A549 (cell line): ENCODE measurements at regions not wholly inside any gene's neighbourhood (a gene's known extent, or its start where the extent isn't known, plus 50 kb on each side); places are given as distances from the start of the nearest gene placed in this dataset.

Experiments used
- ATAC-seq, 2 experiments: fragments of 200-7000 bp in 1 of 2; fragments of >200 bp in 1 of 2; cut with Nextera tagmentation in 1 of 2; cut with Tn5 transposase in 1 of 2; 3 replicates each; pipeline versions ENCODE4 v1.8.0 to v1.9.1; 2018 to 2020; ENCODE audit warnings: mild to moderate bottlenecking in 1 of 2, moderate library complexity in 1 of 2
- CTCF ChIA-PET: fragments of 300-600 bp; sonication (Branson Sonifier 250); formaldehyde crosslinking; extraction: SDS; loops from one replicate; lab custom pipeline; 2021; ENCODE audit warnings: antibody characterized with exemption, inconsistent platforms; lab: Yijun Ruan, JAX
- POLR2A ChIA-PET: fragments of 350-600 bp; formaldehyde crosslinking; extraction: SDS; loops from one replicate; lab custom pipeline; 2021; ENCODE audit warnings: antibody characterized with exemption, inconsistent platforms; lab: Yijun Ruan, JAX
- DNase-seq, 2 experiments: peaks; one replicate each; pipeline versions ENCODE4 v3.0.0 to v3.0.0-alpha.2; 2011 to 2016; ENCODE audit warnings: low read depth in 1 of 2, low spot score in 1 of 2
- FAIRE-seq: peaks from 2 replicates; lab custom pipeline; 2011; peaks lifted over from hg19 to GRCh38; lab: Jason Lieb, UNC
- H3K27ac ChIP-seq, 2 experiments: fragments of >200 bp; sonication (Bioruptor Twin); formaldehyde crosslinking; 3 replicates each; pipeline ENCODE4 v1.5.1; 2016 to 2017
- H3K4me1 ChIP-seq: fragments of >200 bp; sonication (Bioruptor Twin); formaldehyde crosslinking; 3 replicates; pipeline ENCODE4 v1.6.1; 2016
- H3K4me2 ChIP-seq: fragments of >200 bp; sonication (Bioruptor Twin); formaldehyde crosslinking; 3 replicates; pipeline ENCODE4 v1.6.1; 2016
- H3K4me3 ChIP-seq: fragments of >200 bp; sonication (Bioruptor Twin); formaldehyde crosslinking; 3 replicates; pipeline ENCODE4 v1.5.1; 2016
- H3K9me3 ChIP-seq: fragments of >200 bp; sonication (Bioruptor Twin); formaldehyde crosslinking; 3 replicates; pipeline ENCODE4 v1.6.1; 2016
- CBX8 ChIP-seq: fragments of 200-600 bp; sonication (generic); IDR thresholded peaks from 2 replicates; pipeline ENCODE4 v1.6.1; 2016
- CEBPB ChIP-seq, 2 experiments: fragments of >200 bp in 1 of 2; sonication (Bioruptor Twin) in 1 of 2; formaldehyde crosslinking in 1 of 2; IDR thresholded peaks; 2 replicates each; pipeline ENCODE4 v1.6.1; 2012 to 2016
- CHD4 ChIP-seq: fragments of 200-600 bp; sonication (generic); IDR thresholded peaks from 2 replicates; pipeline ENCODE4 v1.6.1; 2016; ENCODE audit warnings: antibody characterized with exemption, mild to moderate bottlenecking, borderline replicate concordance
- EHMT2 ChIP-seq: fragments of 200-600 bp; sonication (generic); IDR thresholded peaks from 2 replicates; pipeline ENCODE4 v1.6.1; 2016; ENCODE audit warnings: antibody characterized with exemption, low read depth, mild to moderate bottlenecking, moderate library complexity
- FOSB ChIP-seq: fragments of 250-450 bp; sonication (Bioruptor Pico); IDR thresholded peaks from 2 replicates; pipeline ENCODE4 v1.5.0; 2020; ENCODE audit warnings: mild to moderate bottlenecking, moderate library complexity
- HEYL ChIP-seq: fragments of 250-450 bp; sonication (Bioruptor Pico); IDR thresholded peaks from 2 replicates; pipeline ENCODE4 v1.8.0; 2021; ENCODE audit warnings: mild to moderate bottlenecking, moderate library complexity
- HOXA7 ChIP-seq: fragments of 250-450 bp; sonication (Bioruptor Pico); IDR thresholded peaks from 2 replicates; pipeline ENCODE4 v1.5.0; 2020; ENCODE audit warnings: mild to moderate bottlenecking, moderate library complexity
- HOXB13 ChIP-seq: fragments of 250-450 bp; sonication (Bioruptor Pico); IDR thresholded peaks from 2 replicates; pipeline ENCODE4 v1.5.0; 2020; ENCODE audit warnings: low read depth, mild to moderate bottlenecking, moderate library complexity
- JUN ChIP-seq, 2 experiments: fragments of >200 bp; sonication (Bioruptor Twin); formaldehyde crosslinking; IDR thresholded peaks; 2 replicates in 1 of 2; 3 replicates in 1 of 2; pipeline ENCODE4 v1.6.1; 2016 to 2017
- JUNB ChIP-seq: fragments of >200 bp; sonication (Bioruptor Twin); formaldehyde crosslinking; IDR thresholded peaks from 2 replicates; pipeline ENCODE4 v1.6.1; 2016
- MAZ ChIP-seq: fragments of 150-350 bp; IDR thresholded peaks from 2 replicates; pipeline ENCODE4 v1.6.1; 2014; ENCODE audit warnings: antibody characterized with exemption, low read depth, low read length, borderline replicate concordance
- NPAS2 ChIP-seq: fragments of 250-450 bp; sonication (Bioruptor Pico); IDR thresholded peaks from 2 replicates; pipeline ENCODE4 v1.8.0; 2022; ENCODE audit warnings: mild to moderate bottlenecking, moderate library complexity, borderline replicate concordance
- TFCP2L1 ChIP-seq: fragments of 250-450 bp; sonication (Bioruptor Pico); IDR thresholded peaks from 2 replicates; pipeline ENCODE4 v1.5.0; 2021; ENCODE audit warnings: mild to moderate bottlenecking
- WGBS: methylation state at CpG from one replicate; pipeline ENCODE4 v1.1.6; 2017; ENCODE audit errors: missing lambda C conversion rate; 5-methylcytosine and 5-hydroxymethylcytosine counted together
- TF ChIP-seq, protein P1 (sequence below): IDR thresholded peaks from 2 replicates; pipeline ENCODE4 v1.6.1; 2012
- TF ChIP-seq, protein P2 (sequence below): fragments of >200 bp; sonication (Bioruptor Twin); formaldehyde crosslinking; IDR thresholded peaks from 3 replicates; pipeline ENCODE4 v1.5.1; 2016
- TF ChIP-seq, protein P3 (sequence below): fragments of >200 bp; sonication (Bioruptor Twin); formaldehyde crosslinking; IDR thresholded peaks from 2 replicates; pipeline ENCODE4 v1.6.1; 2016
- TF ChIP-seq, protein P4 (sequence below): fragments of 150-350 bp; IDR thresholded peaks from 2 replicates; pipeline ENCODE4 v1.6.1; 2014; ENCODE audit warnings: low read depth, mild to moderate bottlenecking, low read length
- TF ChIP-seq, protein P5 (sequence below): fragments of 200-600 bp; sonication (generic); IDR thresholded peaks from 2 replicates; pipeline ENCODE4 v1.6.1; 2016; ENCODE audit warnings: antibody characterized with exemption, mild to moderate bottlenecking, moderate library complexity
- TF ChIP-seq, protein P6 (sequence below): IDR thresholded peaks from 2 replicates; pipeline ENCODE4 v1.6.1; 2012

DNA sequence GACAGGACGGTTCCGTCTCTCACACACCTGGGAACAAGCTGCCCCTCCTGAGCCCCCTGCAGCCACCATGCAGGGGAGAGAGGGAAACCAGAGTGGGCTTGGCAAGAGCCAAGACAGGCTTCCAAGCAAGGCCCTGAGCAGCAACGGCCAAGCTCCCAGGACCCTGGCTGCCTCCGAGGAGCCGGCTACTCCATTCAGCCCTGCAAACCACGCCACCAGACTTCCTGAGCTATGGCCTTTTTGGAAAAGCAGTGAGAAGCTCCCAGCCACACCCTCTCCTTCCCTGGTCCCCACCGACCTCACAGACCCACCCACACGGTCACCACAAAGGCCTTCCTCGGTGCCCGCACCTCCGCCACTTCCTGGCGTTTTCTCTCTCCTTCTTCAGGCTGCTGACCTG lies 479.0 kb downstream of the BRD1 start:
- Histone ChIP-seq H3K9me3 (no peaks in the 10 kb centered on the region), H3K4me2 (no peak overlapping the region), H3K4me1 (no peaks in the 10 kb centered on the region), H3K4me3 (no peak overlapping the region), H3K27ac (no peak overlapping the region)
- POLR2A ChIA-PET, result no interaction called here
- no peak for TF ChIP-seq TFCP2L1 (CRISPR knock-in tag)
- TF ChIP-seq HEYL (CRISPR knock-in tag), result no peak
- no peak for TF ChIP-seq FOSB (CRISPR knock-in tag)
- TF ChIP-seq, protein P1, sequence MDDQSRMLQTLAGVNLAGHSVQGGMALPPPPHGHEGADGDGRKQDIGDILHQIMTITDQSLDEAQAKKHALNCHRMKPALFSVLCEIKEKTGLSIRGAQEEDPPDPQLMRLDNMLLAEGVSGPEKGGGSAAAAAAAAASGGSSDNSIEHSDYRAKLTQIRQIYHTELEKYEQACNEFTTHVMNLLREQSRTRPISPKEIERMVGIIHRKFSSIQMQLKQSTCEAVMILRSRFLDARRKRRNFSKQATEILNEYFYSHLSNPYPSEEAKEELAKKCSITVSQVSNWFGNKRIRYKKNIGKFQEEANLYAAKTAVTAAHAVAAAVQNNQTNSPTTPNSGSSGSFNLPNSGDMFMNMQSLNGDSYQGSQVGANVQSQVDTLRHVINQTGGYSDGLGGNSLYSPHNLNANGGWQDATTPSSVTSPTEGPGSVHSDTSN, result no peak
- TF ChIP-seq MAZ, result no peak
- no peak for TF ChIP-seq NPAS2 (CRISPR knock-in tag)
- TF ChIP-seq HOXA7, result no peak
- TF ChIP-seq, protein P2, sequence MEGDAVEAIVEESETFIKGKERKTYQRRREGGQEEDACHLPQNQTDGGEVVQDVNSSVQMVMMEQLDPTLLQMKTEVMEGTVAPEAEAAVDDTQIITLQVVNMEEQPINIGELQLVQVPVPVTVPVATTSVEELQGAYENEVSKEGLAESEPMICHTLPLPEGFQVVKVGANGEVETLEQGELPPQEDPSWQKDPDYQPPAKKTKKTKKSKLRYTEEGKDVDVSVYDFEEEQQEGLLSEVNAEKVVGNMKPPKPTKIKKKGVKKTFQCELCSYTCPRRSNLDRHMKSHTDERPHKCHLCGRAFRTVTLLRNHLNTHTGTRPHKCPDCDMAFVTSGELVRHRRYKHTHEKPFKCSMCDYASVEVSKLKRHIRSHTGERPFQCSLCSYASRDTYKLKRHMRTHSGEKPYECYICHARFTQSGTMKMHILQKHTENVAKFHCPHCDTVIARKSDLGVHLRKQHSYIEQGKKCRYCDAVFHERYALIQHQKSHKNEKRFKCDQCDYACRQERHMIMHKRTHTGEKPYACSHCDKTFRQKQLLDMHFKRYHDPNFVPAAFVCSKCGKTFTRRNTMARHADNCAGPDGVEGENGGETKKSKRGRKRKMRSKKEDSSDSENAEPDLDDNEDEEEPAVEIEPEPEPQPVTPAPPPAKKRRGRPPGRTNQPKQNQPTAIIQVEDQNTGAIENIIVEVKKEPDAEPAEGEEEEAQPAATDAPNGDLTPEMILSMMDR, result no peak
- TF ChIP-seq, protein P3, sequence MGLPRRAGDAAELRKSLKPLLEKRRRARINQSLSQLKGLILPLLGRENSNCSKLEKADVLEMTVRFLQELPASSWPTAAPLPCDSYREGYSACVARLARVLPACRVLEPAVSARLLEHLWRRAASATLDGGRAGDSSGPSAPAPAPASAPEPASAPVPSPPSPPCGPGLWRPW, result no peak
- TF ChIP-seq CEBPB (IDR thresholded peaks at IDR 0.05), result no peak
- TF ChIP-seq HOXB13 (CRISPR knock-in tag), result no peak
- TF ChIP-seq, protein P4, sequence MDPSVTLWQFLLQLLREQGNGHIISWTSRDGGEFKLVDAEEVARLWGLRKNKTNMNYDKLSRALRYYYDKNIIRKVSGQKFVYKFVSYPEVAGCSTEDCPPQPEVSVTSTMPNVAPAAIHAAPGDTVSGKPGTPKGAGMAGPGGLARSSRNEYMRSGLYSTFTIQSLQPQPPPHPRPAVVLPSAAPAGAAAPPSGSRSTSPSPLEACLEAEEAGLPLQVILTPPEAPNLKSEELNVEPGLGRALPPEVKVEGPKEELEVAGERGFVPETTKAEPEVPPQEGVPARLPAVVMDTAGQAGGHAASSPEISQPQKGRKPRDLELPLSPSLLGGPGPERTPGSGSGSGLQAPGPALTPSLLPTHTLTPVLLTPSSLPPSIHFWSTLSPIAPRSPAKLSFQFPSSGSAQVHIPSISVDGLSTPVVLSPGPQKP, result no peak
- TF ChIP-seq CHD4, result no peak
- no peak for TF ChIP-seq JUNB
- no peak for TF ChIP-seq CBX8
- 44% methylated on average over 8 of the region's 12 CpGs for WGBS
- no peak for DNase-seq
- CTCF ChIA-PET, result no interaction called here
- no peak for FAIRE-seq
- ATAC-seq, result no peak

DNA sequence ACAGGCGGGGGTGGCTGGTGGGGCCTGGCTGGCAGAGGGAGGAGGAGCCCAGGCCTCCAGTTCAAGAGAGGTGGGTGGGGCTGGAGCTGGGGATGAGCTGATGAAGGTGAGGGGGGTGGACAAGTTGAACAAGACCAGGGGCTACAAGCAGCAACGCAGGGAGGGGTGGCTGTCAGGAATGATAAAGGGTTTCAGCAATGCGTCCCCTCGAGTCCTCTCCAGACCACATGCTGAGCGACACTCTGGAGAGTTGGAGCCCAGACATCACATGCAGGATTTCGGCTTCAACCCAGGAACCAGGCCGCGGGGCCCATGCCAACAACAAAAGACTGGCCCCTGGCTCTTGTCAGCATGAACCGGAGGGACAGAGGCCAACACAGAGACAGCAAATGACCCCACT lies 480.3 kb downstream of the BRD1 start:
- no peaks in the 10 kb centered on the region for H3K9me3 ChIP-seq
- H3K27ac ChIP-seq, result no peak overlapping the region
- no peak overlapping the region for H3K4me2 ChIP-seq
- ChIA-PET CTCF (interaction anchor here (0.6 kb wide), 1 partner anchor 12 kb away, joined by 3 read pairs; no protein-coding TSS in a partner anchor), POLR2A (no interaction called here)
- H3K4me1 ChIP-seq, result no peaks in the 10 kb centered on the region
- no peak overlapping the region for H3K4me3 ChIP-seq
- ATAC-seq (no peak), DNase-seq (no peak), FAIRE-seq (no peak)
- WGBS, result 50% methylated on average over 8 of the region's 9 CpGs
- TF ChIP-seq, protein P5, sequence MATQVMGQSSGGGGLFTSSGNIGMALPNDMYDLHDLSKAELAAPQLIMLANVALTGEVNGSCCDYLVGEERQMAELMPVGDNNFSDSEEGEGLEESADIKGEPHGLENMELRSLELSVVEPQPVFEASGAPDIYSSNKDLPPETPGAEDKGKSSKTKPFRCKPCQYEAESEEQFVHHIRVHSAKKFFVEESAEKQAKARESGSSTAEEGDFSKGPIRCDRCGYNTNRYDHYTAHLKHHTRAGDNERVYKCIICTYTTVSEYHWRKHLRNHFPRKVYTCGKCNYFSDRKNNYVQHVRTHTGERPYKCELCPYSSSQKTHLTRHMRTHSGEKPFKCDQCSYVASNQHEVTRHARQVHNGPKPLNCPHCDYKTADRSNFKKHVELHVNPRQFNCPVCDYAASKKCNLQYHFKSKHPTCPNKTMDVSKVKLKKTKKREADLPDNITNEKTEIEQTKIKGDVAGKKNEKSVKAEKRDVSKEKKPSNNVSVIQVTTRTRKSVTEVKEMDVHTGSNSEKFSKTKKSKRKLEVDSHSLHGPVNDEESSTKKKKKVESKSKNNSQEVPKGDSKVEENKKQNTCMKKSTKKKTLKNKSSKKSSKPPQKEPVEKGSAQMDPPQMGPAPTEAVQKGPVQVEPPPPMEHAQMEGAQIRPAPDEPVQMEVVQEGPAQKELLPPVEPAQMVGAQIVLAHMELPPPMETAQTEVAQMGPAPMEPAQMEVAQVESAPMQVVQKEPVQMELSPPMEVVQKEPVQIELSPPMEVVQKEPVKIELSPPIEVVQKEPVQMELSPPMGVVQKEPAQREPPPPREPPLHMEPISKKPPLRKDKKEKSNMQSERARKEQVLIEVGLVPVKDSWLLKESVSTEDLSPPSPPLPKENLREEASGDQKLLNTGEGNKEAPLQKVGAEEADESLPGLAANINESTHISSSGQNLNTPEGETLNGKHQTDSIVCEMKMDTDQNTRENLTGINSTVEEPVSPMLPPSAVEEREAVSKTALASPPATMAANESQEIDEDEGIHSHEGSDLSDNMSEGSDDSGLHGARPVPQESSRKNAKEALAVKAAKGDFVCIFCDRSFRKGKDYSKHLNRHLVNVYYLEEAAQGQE, result no peak
- TF ChIP-seq EHMT2 (no peak), TFCP2L1 (CRISPR knock-in tag) (no peak), JUN (IDR thresholded peaks at IDR 0.05) (no peak), HOXB13 (CRISPR knock-in tag) (no peak)
- TF ChIP-seq, protein P6, sequence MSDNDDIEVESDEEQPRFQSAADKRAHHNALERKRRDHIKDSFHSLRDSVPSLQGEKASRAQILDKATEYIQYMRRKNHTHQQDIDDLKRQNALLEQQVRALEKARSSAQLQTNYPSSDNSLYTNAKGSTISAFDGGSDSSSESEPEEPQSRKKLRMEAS, result no peak
